H9 (cell line): ENCODE measurements at regions not wholly inside any gene's neighbourhood (a gene's known extent, or its start where the extent isn't known, plus 50 kb on each side); places are given as distances from the start of the nearest gene placed in this dataset.

Source experiments
- DNase-seq: peaks from one replicate; pipeline ENCODE4 v3.0.0-alpha.2; 2017
- H2AFZ ChIP-seq: one replicate; pipeline ENCODE4 v1.6.1; 2013; ENCODE audit warnings: mild to moderate bottlenecking, low read length, control low read depth, moderate library complexity
- H2AK5ac ChIP-seq: 2 replicates; pipeline ENCODE4 v1.6.1; 2013; ENCODE audit warnings: low read length, control low read depth, mixed read lengths; ENCODE audit not compliant: insufficient read length
- H2BK120ac ChIP-seq: one replicate; pipeline ENCODE4 v1.6.1; 2013; ENCODE audit warnings: low read depth, mild to moderate bottlenecking, low read length, control low read depth, inconsistent platforms; ENCODE audit not compliant: poor library complexity, severe bottlenecking
- H2BK12ac ChIP-seq: 2 replicates; pipeline ENCODE4 v1.6.1; 2013; ENCODE audit warnings: low read length, control low read depth, mixed read lengths, low read depth; ENCODE audit not compliant: insufficient read length
- H2BK15ac ChIP-seq: 2 replicates; pipeline ENCODE4 v1.6.1; 2013; ENCODE audit warnings: low read depth, low read length, control low read depth
- H2BK20ac ChIP-seq: one replicate; pipeline ENCODE4 v1.6.1; 2013; ENCODE audit warnings: low read depth, mild to moderate bottlenecking, low read length, control low read depth, inconsistent platforms; ENCODE audit not compliant: poor library complexity, severe bottlenecking
- H2BK5ac ChIP-seq: 2 replicates; pipeline ENCODE4 v1.6.1; 2013; ENCODE audit warnings: low read length, control low read depth, mixed read lengths; ENCODE audit not compliant: insufficient read length
- H3K14ac ChIP-seq: 2 replicates; pipeline ENCODE4 v1.6.1; 2013; ENCODE audit warnings: low read length, control low read depth; ENCODE audit not compliant: insufficient read depth
- H3K18ac ChIP-seq: 2 replicates; pipeline ENCODE4 v1.6.1; 2013; ENCODE audit warnings: low read depth, mild to moderate bottlenecking, mixed read lengths, low read length, control low read depth; ENCODE audit not compliant: insufficient read length
- H3K23ac ChIP-seq: 2 replicates; pipeline ENCODE4 v1.6.1; 2013; ENCODE audit warnings: low read length, control low read depth, mixed read lengths, low read depth; ENCODE audit not compliant: insufficient read length
- H3K23me2 ChIP-seq: 2 replicates; pipeline ENCODE4 v1.6.1; 2013; ENCODE audit warnings: low read depth, mild to moderate bottlenecking, mixed read lengths, low read length, control low read depth; ENCODE audit not compliant: insufficient read length, poor library complexity, severe bottlenecking
- H3K27ac ChIP-seq: 2 replicates; pipeline ENCODE4 v1.5.1; 2013; ENCODE audit warnings: low read length, control low read depth, mixed read lengths, low read depth; ENCODE audit not compliant: insufficient read length
- H3K27me3 ChIP-seq: 2 replicates; pipeline ENCODE4 v1.6.1; 2013; ENCODE audit warnings: low read length, control low read depth, inconsistent platforms; ENCODE audit not compliant: insufficient read depth
- H3K4ac ChIP-seq: 2 replicates; pipeline ENCODE4 v1.6.1; 2013; ENCODE audit warnings: low read depth, mild to moderate bottlenecking, control low read depth, inconsistent platforms, low read length, moderate library complexity
- H3K4me1 ChIP-seq: 2 replicates; pipeline ENCODE4 v1.6.1; 2013; ENCODE audit warnings: low read length, control low read depth, inconsistent platforms; ENCODE audit not compliant: insufficient read depth
- H3K4me2 ChIP-seq: 2 replicates; pipeline ENCODE4 v1.6.1; 2013; ENCODE audit warnings: low read length, control low read depth, mixed read lengths; ENCODE audit not compliant: insufficient read length, insufficient read depth
- H3K56ac ChIP-seq: 2 replicates; pipeline ENCODE4 v1.6.1; 2013; ENCODE audit warnings: low read depth, mild to moderate bottlenecking, mixed read lengths, low read length, control low read depth; ENCODE audit not compliant: insufficient read length
- H3K79me1 ChIP-seq: 2 replicates; pipeline ENCODE4 v1.6.1; 2013; ENCODE audit warnings: low read depth, mild to moderate bottlenecking, moderate library complexity, low read length, control low read depth, inconsistent platforms; ENCODE audit not compliant: insufficient read depth, poor library complexity, severe bottlenecking
- H3K79me2 ChIP-seq: 2 replicates; pipeline ENCODE4 v1.6.1; 2013; ENCODE audit warnings: low read length, control low read depth, inconsistent platforms; ENCODE audit not compliant: insufficient read depth
- H3K9ac ChIP-seq: 2 replicates; pipeline ENCODE4 v1.6.1; 2013; ENCODE audit warnings: low read length, control low read depth, mixed read lengths; ENCODE audit not compliant: insufficient read length; ENCODE audit errors: extremely low read depth
- H3K9me3 ChIP-seq: one replicate; pipeline ENCODE4 v1.6.1; 2013; ENCODE audit warnings: low read depth, low read length, inconsistent platforms; ENCODE audit not compliant: control insufficient read depth
- H3T11ph ChIP-seq: one replicate; pipeline ENCODE4 v1.6.1; 2013; ENCODE audit warnings: mild to moderate bottlenecking, low read length, control low read depth, inconsistent platforms
- H4K20me1 ChIP-seq: one replicate; pipeline ENCODE4 v1.6.1; 2013; ENCODE audit not compliant: control insufficient read depth, insufficient read length, insufficient read depth
- H4K5ac ChIP-seq: 2 replicates; pipeline ENCODE4 v1.6.1; 2013; ENCODE audit warnings: low read depth, mild to moderate bottlenecking, mixed read lengths, low read length, control low read depth; ENCODE audit not compliant: insufficient read length
- H4K8ac ChIP-seq: replicated peaks from 2 replicates; pipeline ENCODE4 v1.6.1; 2013; ENCODE audit warnings: low read length, control low read depth, mixed read lengths, low read depth; ENCODE audit not compliant: insufficient read length
- H4K91ac ChIP-seq: 2 replicates; pipeline ENCODE4 v1.6.1; 2013; ENCODE audit warnings: low read depth, mild to moderate bottlenecking, moderate library complexity, mixed read lengths, low read length, control low read depth; ENCODE audit not compliant: insufficient read length
- H3K27ac Mint-ChIP-seq, 3 experiments: 2 replicates in 2 of 3; 3 replicates in 1 of 3; pipeline ENCODE4 v1.8.0; 2020 to 2021; ENCODE audit warnings: mixed read lengths in 3 of 3, mild to moderate bottlenecking in 1 of 3, moderate library complexity in 1 of 3
- H3K27me3 Mint-ChIP-seq: 2 replicates; pipeline ENCODE4 v1.8.0; 2021; ENCODE audit warnings: low read depth, mild to moderate bottlenecking, moderate library complexity, mixed read lengths
- H3K36me3 Mint-ChIP-seq, 3 experiments: 2 replicates in 2 of 3; 3 replicates in 1 of 3; pipeline ENCODE4 v1.8.0; 2020 to 2021; ENCODE audit warnings: low read depth in 3 of 3, mixed read lengths in 3 of 3; ENCODE audit not compliant: insufficient read depth in 1 of 3
- H3K4me1 Mint-ChIP-seq, 2 experiments: 2 replicates each; pipeline ENCODE4 v1.8.0; 2020; ENCODE audit warnings: mixed read lengths in 2 of 2
- H3K4me3 Mint-ChIP-seq, 2 experiments: 2 replicates in 1 of 2; 3 replicates in 1 of 2; pipeline ENCODE4 v1.8.0; 2020 to 2021; ENCODE audit warnings: mild to moderate bottlenecking in 2 of 2, mixed read lengths in 2 of 2, moderate library complexity in 1 of 2
- H3K9me3 Mint-ChIP-seq, 2 experiments: 2 replicates in 1 of 2; 3 replicates in 1 of 2; pipeline ENCODE4 v1.8.0; 2020; ENCODE audit warnings: mild to moderate bottlenecking in 2 of 2, mixed read lengths in 2 of 2, moderate library complexity in 1 of 2
- CTCF ChIP-seq: fragments of 200-600 bp; sonication (generic); conservative IDR thresholded peaks from 3 replicates; pipeline ENCODE4 v1.8.0; 2021; ENCODE audit warnings: antibody characterized with exemption, mild to moderate bottlenecking
- WGBS: extraction: QIAGEN DNeasy Blood & Tissue Kit; methylation state at CpG from one replicate; pipeline ENCODE4 v1.1.7; 2013; ENCODE audit warnings: missing lambda C conversion rate, low lambda C conversion rate, mixed read lengths; ENCODE audit not compliant: insufficient read length; ENCODE audit errors: extremely low coverage; 5-methylcytosine and 5-hydroxymethylcytosine counted together

DNA sequence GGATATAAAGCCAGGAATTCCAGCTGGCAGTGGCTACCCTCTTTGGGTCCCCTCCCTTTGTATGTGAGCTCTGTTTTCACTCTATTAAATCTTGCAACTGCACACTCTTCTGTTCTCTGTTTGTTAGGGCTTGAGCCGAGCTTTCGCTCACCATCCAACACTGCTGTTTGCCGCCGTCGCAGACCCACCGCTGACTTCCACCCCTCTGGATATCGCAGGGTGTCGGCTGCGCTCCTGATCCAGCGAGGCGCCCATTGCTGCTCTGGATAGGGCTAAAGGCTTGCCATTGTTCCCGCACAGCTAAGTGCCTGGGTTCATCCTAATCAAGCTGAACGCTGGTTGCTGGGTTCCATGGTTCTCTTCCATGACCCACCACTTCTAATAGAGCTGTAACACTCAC lies 1433.5 kb upstream of the ADGRB3 start:
- no peak overlapping the region for H3K14ac ChIP-seq
- no peaks in the 10 kb centered on the region for H3K79me2 ChIP-seq
- no peak overlapping the region for H3K4me3 Mint-ChIP-seq
- H3K27me3 ChIP-seq: no peaks in the 10 kb centered on the region
- no peak overlapping the region for H2BK12ac ChIP-seq
- H3K4me2 ChIP-seq: no peak overlapping the region
- no peak overlapping the region for H3K56ac ChIP-seq
- H2AFZ ChIP-seq: no peak overlapping the region
- no peak overlapping the region for H4K8ac ChIP-seq
- H3K4me1 ChIP-seq: no peaks in the 10 kb centered on the region
- no peaks in the 10 kb centered on the region for H3K4me1 Mint-ChIP-seq
- no peak overlapping the region for H4K5ac ChIP-seq
- WGBS: no CpG with 5 or more reads among the region's 13 CpGs
- H2BK120ac ChIP-seq: no peak overlapping the region
- no peak for DNase-seq
- no peak overlapping the region for H2BK15ac ChIP-seq
- H3K23ac ChIP-seq: no peak overlapping the region
- H2BK20ac ChIP-seq: no peak overlapping the region
- H3K79me1 ChIP-seq: no peaks in the 10 kb centered on the region
- H3K4ac ChIP-seq: no peak overlapping the region
- H3K9me3 ChIP-seq: no peaks in the 10 kb centered on the region
- H3T11ph ChIP-seq: no peak overlapping the region
- no peak overlapping the region for H2AK5ac ChIP-seq
- peaks cover 6 to 9% of the 10 kb centered on the region in 2 experiments; a peak in 3 of 5 replicates for H3K9me3 Mint-ChIP-seq
- H3K18ac ChIP-seq: no peak overlapping the region
- H4K20me1 ChIP-seq: no peaks in the 10 kb centered on the region
- H3K27ac Mint-ChIP-seq: peak overlapping the region in 1 of 3 experiments; percentile 78; a peak in 2 of 7 replicates
- H3K9ac ChIP-seq: no peak overlapping the region
- H3K23me2 ChIP-seq: no peaks in the 10 kb centered on the region
- no peak overlapping the region for H4K91ac ChIP-seq
- no peak for TF ChIP-seq CTCF
- H3K36me3 Mint-ChIP-seq: no peaks in the 10 kb centered on the region; a peak in 2 of 7 replicates
- H3K27ac ChIP-seq: no peak overlapping the region
- no peak overlapping the region for H2BK5ac ChIP-seq
- H3K27me3 Mint-ChIP-seq: no peaks in the 10 kb centered on the region
